Small intestine (tissue), 7 donors: ENCODE measurements at regions not wholly inside any gene's neighbourhood (a gene's known extent, or its start where the extent isn't known, plus 50 kb on each side); places are given as distances from the start of the nearest gene placed in this dataset.

Experiments used
- DNase-seq, 2 donors: peaks; one replicate each; pipeline versions ENCODE4 v3.0.0 to v3.0.0-alpha.2; 2013
- FAIRE-seq: peaks from 2 replicates; lab custom pipeline; 2012; peaks lifted over from hg19 to GRCh38; lab: Jason Lieb, UNC
- H3K27ac ChIP-seq, 3 donors: one replicate each; pipeline ENCODE4 v1.5.1; 2013; ENCODE audit warnings: low read length in 2 of 3, mild to moderate bottlenecking in 2 of 3, control low read depth in 1 of 3, inconsistent platforms in 1 of 3, low read depth in 1 of 3, moderate library complexity in 1 of 3
- H3K27me3 ChIP-seq, 3 donors: one replicate each; pipeline ENCODE4 v1.6.1; 2013; ENCODE audit warnings: low read length in 3 of 3, inconsistent platforms in 1 of 3; ENCODE audit not compliant: control insufficient read depth in 3 of 3, insufficient read depth in 3 of 3
- H3K36me3 ChIP-seq, 3 donors: one replicate each; pipeline ENCODE4 v1.6.1; 2013; ENCODE audit warnings: low read length in 3 of 3, inconsistent platforms in 1 of 3, low read depth in 1 of 3, mild to moderate bottlenecking in 1 of 3, moderate library complexity in 1 of 3; ENCODE audit not compliant: control insufficient read depth in 3 of 3, insufficient read depth in 2 of 3
- H3K4me1 ChIP-seq, 3 donors: one replicate each; pipeline ENCODE4 v1.6.1; 2013; ENCODE audit warnings: low read length in 2 of 3, inconsistent platforms in 1 of 3, low read depth in 1 of 3, mild to moderate bottlenecking in 1 of 3, moderate library complexity in 1 of 3; ENCODE audit not compliant: control insufficient read depth in 3 of 3, insufficient read depth in 2 of 3
- H3K4me3 ChIP-seq, 3 donors: one replicate each; pipeline ENCODE4 v1.5.1; 2013; ENCODE audit warnings: low read length in 3 of 3, control low read depth in 1 of 3, inconsistent platforms in 1 of 3, low read depth in 1 of 3, mild to moderate bottlenecking in 1 of 3, moderate library complexity in 1 of 3
- H3K9me3 ChIP-seq, 2 donors: one replicate each; pipeline ENCODE4 v1.6.1; 2013; ENCODE audit warnings: low read depth in 1 of 2, low read length in 1 of 2; ENCODE audit not compliant: control insufficient read depth in 2 of 2, insufficient read depth in 1 of 2
- WGBS, 3 donors: extraction: QIAGEN DNeasy Blood & Tissue Kit; methylation state at CpG; one replicate each; pipeline ENCODE4 v1.1.7; 2013; 5-methylcytosine and 5-hydroxymethylcytosine counted together
- donor health status: healthy with polysubstance abuse.
- donor health status: control.
- donor health status: control.
- donor health status: Bipolar disorder and iron deficiency.
- donor health status: healthy.

DNA sequence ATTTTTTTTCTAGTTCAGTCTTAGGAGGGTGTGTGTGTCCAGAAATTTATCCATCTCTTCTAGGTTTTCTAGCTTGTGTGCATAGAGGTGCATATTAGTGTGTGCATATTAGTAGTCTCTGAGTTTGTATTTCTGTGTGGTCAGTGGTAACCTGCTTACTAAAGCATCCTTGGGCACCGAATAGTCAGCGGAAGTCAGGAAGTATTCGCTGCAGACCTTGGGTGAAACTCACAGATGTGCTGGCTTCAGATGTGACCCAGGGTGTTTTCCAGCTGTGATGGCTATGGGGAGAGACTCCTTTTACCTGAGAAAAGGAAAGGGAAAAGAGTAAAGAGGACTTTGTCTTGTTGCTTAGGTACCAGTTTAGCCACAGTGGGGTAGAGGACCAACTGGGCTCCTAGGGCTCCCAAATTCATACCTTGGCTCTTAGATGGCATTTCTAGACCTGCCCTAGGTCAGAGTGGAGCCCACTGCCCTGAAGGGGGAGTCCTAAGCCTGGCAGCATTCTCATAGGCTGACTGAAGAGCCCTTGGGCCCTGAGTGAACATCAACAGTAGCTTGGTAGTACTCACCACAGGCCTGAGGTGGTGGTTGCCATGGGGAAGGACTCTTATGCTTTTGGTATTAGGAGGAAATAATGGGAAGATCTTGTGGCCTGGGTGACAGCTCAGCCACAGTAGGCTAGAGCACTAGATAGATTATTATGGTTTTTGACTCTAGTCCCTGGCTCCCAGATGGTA, 286.0 kb upstream of the ZPLD1 start:
- Histone ChIP-seq H3K36me3 (no peaks in the 10 kb centered on the region), H3K27me3 (peaks cover 0 to 3% (median 0%) of the 10 kb centered on the region in 3 donors), H3K4me3 (no peak overlapping the region), H3K4me1 (no peaks in the 10 kb centered on the region), H3K27ac (no peak overlapping the region), H3K9me3 (peaks cover 0 to 19% of the 10 kb centered on the region in 2 donors)
- 95 to 100% (median 98%) methylated on average over 3 of the region's 3 CpGs for WGBS, 3 donors
- FAIRE-seq (no peak), DNase-seq (no peak)

DNA sequence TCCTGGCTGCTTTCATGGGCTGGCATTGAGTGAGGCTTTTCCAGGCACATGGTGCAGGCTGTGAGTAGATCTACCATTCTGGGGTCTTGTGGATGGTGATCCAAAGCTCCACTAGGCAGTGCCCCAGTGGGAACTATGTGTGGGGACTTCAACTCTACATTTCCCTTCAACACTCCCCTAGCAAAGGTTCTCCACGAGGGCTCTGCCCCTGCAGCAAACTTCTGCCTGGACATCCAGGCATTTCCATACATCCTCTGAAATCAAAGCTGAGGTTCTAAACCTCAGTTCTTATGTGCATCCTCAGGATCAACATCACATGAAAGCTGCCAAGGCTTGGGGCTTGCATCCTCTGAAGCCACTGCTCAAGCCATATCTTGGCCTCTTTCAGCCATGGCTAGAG, 282.9 kb upstream of the ZPLD1 start:
- no peaks in the 10 kb centered on the region for H3K36me3 ChIP-seq
- peaks cover 0 to 19% of the 10 kb centered on the region in 2 donors for H3K9me3 ChIP-seq
- H3K27me3 ChIP-seq, result peaks cover 0 to 3% (median 0%) of the 10 kb centered on the region in 3 donors
- H3K27ac ChIP-seq, result no peak overlapping the region
- no peak overlapping the region for H3K4me3 ChIP-seq
- H3K4me1 ChIP-seq, result no peaks in the 10 kb centered on the region
- DNase-seq (no peak), FAIRE-seq (no peak)
- WGBS, 3 donors, result 84 to 89% (median 86%) methylated on average over 1 of the region's 1 CpG

DNA sequence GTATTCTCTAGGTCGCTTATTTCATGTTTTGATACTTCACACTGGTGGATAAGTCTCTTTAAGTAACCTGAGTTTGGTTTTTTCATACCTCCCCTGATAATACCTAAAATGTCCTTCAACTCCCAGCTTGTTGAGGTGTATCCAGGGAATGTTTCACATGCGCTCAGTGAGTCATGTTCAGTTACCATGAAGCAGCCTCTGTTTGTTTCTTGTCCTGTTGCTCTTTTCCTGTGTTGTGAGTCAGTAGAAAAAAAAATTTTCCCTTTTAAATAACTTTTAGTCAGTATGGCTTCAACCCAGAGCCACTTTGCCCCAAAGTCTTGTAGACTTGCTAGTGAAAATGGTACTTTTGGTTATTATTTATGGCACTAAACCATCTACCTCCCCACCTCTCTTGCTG, 278.4 kb upstream of the ZPLD1 start:
- no peak overlapping the region for H3K4me3 ChIP-seq
- H3K4me1 ChIP-seq, result no peaks in the 10 kb centered on the region
- H3K27ac ChIP-seq, result no peak overlapping the region
- 91 to 96% (median 96%) methylated on average over 2 of the region's 2 CpGs for WGBS, 3 donors
- H3K36me3 ChIP-seq, result no peaks in the 10 kb centered on the region
- FAIRE-seq (no peak), DNase-seq (no peak)
- no peaks in the 10 kb centered on the region for H3K27me3 ChIP-seq
- H3K9me3 ChIP-seq, result peaks cover 0 to 15% of the 10 kb centered on the region in 2 donors

DNA sequence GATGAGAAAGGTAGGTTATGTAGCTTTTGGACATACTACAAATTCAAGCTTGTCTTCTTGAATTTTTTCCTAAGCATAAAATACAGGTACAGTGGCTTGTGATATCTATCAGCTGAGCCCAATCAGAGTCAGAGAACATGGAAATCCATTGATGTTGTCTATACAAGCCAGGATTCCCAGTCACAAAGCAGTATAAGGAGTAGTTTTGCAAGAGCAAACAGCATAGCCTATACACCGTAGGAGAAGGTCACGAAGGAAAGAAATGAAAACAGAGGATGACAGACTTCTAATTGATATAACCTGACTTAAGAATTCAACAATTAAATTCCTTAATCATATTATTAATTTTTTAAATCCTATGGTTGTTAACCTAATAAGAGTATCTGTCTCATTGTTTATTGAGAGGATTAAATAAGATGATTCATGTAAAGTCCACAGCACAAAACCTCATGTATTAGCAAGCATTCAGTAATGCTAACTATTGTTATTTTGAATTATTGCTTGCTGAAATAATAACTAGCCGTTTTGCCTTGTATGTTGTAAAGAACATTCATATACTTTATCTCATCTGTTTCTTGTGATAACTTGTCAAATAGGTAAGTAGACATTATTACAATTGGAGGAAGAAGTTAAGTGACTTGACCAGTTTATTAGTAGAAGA, 276.6 kb upstream of the ZPLD1 start:
- FAIRE-seq (no peak), DNase-seq (no peak)
- Histone ChIP-seq H3K4me3 (no peak overlapping the region), H3K27ac (no peak overlapping the region), H3K9me3 (no peaks in the 10 kb centered on the region), H3K4me1 (peaks cover 0 to 6% (median 0%) of the 10 kb centered on the region in 3 donors), H3K27me3 (no peaks in the 10 kb centered on the region), H3K36me3 (no peaks in the 10 kb centered on the region)
- WGBS, 3 donors, result 82 to 85% (median 85%) methylated on average over 3 of the region's 3 CpGs

DNA sequence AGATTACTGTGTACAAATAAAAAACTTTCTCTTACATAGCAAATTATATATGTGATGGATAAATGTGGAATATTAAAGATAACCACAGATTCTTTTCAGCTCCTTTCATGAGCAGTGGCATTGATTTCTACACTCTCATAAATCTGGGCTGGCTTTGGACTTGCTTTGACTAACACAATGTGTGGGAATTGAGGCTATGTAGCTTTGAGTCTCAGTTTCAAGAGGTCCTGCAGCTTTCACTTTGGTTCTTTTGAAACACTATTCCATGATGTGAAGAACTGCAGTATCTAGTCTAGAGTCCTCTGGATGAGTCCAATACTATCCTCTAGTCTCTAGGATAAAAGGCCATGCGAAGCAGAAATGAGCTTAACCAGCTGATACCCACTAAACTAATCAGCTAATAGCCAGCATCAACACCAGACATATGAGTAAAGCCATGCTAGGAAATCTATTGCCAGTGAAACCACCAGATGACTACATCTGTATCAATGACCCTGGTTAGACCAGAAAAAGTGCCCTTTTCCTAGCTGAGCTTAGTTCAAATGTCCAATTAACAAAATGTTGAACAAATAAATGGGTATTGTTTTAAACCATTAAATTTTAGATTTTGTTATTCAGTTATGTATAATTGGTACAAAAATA, 274.9 kb upstream of the ZPLD1 start:
- Histone ChIP-seq H3K4me1 (peaks cover 2 to 15% (median 5%) of the 10 kb centered on the region in 3 donors), H3K9me3 (no peaks in the 10 kb centered on the region), H3K4me3 (no peak overlapping the region), H3K36me3 (no peaks in the 10 kb centered on the region), H3K27me3 (no peaks in the 10 kb centered on the region), H3K27ac (no peak overlapping the region)
- 97 to 100% (median 100%) methylated on average over 1 of the region's 1 CpG for WGBS, 3 donors
- no peak for FAIRE-seq
- no peak for DNase-seq

DNA sequence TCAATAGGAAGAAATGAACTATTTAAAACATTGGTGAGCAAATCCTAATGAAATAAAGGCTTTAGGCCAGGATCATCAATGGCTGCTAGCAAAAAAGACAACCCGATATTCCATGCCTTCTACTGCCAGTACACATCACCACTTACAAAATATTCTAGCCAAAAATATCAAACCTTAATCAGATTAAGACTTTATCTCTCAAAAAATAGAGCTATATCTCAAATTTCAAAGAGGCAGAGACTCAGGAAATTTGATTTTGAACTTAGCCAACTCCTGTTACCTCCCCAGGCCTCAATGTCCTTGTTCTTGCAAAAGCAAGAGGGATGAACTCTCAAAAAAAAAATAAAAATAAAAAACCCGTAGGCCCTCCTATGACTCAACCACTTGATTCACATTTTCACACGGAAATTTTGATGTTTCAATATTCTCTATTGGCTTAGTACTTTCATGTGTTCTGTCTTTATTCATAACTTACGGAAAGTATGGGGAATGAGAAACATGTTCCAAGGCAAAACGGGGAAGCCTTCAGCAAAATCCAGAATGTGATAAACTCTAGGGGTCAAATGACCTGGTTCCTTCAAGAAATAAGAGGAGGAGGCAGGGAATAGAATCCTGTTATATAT, 273.3 kb upstream of the ZPLD1 start:
- no peaks in the 10 kb centered on the region for H3K27me3 ChIP-seq
- H3K27ac ChIP-seq, result no peak overlapping the region
- H3K4me1 ChIP-seq, result peaks cover 2 to 15% (median 5%) of the 10 kb centered on the region in 3 donors
- H3K4me3 ChIP-seq, result no peak overlapping the region
- no peaks in the 10 kb centered on the region for H3K9me3 ChIP-seq
- 81 to 89% (median 84%) methylated on average over 5 of the region's 5 CpGs for WGBS, 3 donors
- DNase-seq (no peak), FAIRE-seq (no peak)
- H3K36me3 ChIP-seq, result no peaks in the 10 kb centered on the region

DNA sequence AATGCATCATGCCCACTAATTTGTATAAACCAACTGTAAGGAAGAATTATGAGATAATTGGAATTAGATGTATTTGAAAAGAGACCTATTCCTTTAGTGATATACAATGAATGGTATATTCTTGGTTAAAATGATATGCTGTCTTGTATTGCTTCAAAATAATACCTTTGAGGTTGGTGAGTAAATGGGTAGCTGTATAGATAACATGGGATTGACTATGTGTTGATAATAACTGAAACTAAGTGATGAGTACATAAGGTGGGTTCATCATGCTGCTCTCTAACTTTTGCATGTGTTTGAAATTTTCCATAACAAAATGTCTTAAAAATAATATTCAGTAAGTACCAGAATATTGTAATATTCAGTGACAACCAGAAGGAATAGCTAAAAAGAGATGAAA, 272.6 kb upstream of the ZPLD1 start:
- FAIRE-seq (no peak), DNase-seq (no peak)
- Histone ChIP-seq H3K27ac (no peak overlapping the region), H3K4me1 (peaks cover 2 to 15% (median 5%) of the 10 kb centered on the region in 3 donors), H3K9me3 (no peaks in the 10 kb centered on the region), H3K27me3 (no peaks in the 10 kb centered on the region), H3K36me3 (no peaks in the 10 kb centered on the region), H3K4me3 (no peak overlapping the region)

DNA sequence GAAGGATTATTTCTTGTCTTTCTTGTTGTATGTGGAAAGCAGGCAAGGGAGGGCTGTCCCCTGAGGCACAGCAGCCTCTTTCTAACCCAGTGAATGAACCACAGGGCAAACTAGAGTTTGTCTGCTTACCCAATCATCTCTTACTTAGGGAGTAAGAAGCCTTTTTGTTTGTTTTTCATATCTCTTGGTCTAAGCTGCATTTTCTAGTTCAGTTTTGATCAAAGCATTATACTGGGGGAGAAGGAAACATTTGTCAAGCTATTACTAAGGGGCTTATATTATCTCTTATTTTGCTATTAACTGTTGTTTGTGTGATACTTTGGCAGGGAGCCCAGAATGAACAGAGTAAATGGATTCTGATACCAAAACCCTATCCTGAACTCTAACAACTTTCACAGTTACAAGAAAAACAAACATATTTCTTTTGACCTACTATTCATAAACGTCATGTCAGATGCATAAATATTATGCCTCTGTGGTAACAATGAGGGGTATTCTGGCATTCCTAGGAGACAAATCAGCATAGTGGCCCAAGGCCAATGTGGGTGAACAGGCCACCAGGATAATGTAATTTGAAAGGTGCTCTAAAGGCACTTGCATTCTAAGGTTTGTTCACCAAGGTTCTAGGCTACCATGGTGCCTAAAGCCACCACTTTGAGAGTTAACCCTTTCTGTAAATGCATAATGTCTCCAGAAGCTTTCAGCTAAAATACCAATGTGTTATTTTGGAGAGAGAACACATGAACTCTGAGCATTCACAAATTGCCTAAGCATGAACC, 271.6 kb upstream of the ZPLD1 start:
- Histone ChIP-seq H3K27ac (peak overlapping the region in 1 of 3 donors; percentile 42), H3K4me1 (peaks cover 2 to 15% (median 5%) of the 10 kb centered on the region in 3 donors), H3K4me3 (no peak overlapping the region), H3K36me3 (no peaks in the 10 kb centered on the region), H3K27me3 (no peaks in the 10 kb centered on the region), H3K9me3 (no peaks in the 10 kb centered on the region)
- FAIRE-seq (no peak), DNase-seq (peak; percentile 25 to 57)
- WGBS, 3 donors, result 6 to 24% (median 11%) methylated on average over 1 of the region's 1 CpG
